OCI-LY1 (cell line): ENCODE measurements at regions not wholly inside any gene's neighbourhood (a gene's known extent, or its start where the extent isn't known, plus 50 kb on each side); places are given as distances from the start of the nearest gene placed in this dataset.

Experiments used
- H2AFZ ChIP-seq: fragments of 200-600 bp; sonication (generic), shearing (Covaris generic); 2 replicates; pipeline ENCODE4 v1.6.0; 2014; ENCODE audit warnings: antibody characterized with exemption, mild to moderate bottlenecking, low read length
- H3F3A ChIP-seq: fragments of 200-600 bp; sonication (generic), shearing (Covaris generic); 2 replicates; pipeline ENCODE4 v1.6.0; 2014; ENCODE audit warnings: mild to moderate bottlenecking, antibody characterized with exemption, low read length, moderate library complexity; ENCODE audit not compliant: insufficient read depth
- H3K27ac ChIP-seq: fragments of 200-600 bp; sonication (generic); 2 replicates; pipeline ENCODE4 v1.5.1; 2014; ENCODE audit warnings: low read length, mixed run types, mild to moderate bottlenecking, low read depth; ENCODE audit not compliant: poor library complexity, severe bottlenecking
- H3K27me3 ChIP-seq: fragments of 200-600 bp; sonication (generic); 2 replicates; pipeline ENCODE4 v1.6.0; 2014; ENCODE audit warnings: antibody characterized with exemption, mild to moderate bottlenecking, low read length, moderate library complexity; ENCODE audit not compliant: insufficient read depth
- H3K36me3 ChIP-seq: fragments of 200-600 bp; sonication (generic); 2 replicates; pipeline ENCODE4 v1.6.1; 2014; ENCODE audit warnings: mild to moderate bottlenecking, antibody characterized with exemption, low read length, moderate library complexity, mixed read lengths; ENCODE audit not compliant: insufficient read depth
- H3K4me1 ChIP-seq: fragments of 200-600 bp; sonication (generic); 2 replicates; pipeline ENCODE4 v1.5.1; 2014; ENCODE audit warnings: mild to moderate bottlenecking, low read length, moderate library complexity; ENCODE audit not compliant: insufficient read depth, severe bottlenecking
- H3K4me2 ChIP-seq: fragments of 200-600 bp; sonication (generic), shearing (Covaris generic); 2 replicates; pipeline ENCODE4 v1.6.1; 2014; ENCODE audit warnings: low read length
- H3K4me3 ChIP-seq: fragments of 200-600 bp; sonication (generic); 2 replicates; pipeline ENCODE4 v1.5.1; 2014; ENCODE audit warnings: low read length, low read depth, mild to moderate bottlenecking, mixed read lengths; ENCODE audit not compliant: poor library complexity, severe bottlenecking
- H3K79me2 ChIP-seq: fragments of 200-600 bp; shearing (Covaris generic); 2 replicates; pipeline ENCODE4 v1.6.1; 2016; ENCODE audit warnings: mixed run types, low read length, mixed read lengths; ENCODE audit not compliant: insufficient read depth
- H3K9ac ChIP-seq: fragments of 200-600 bp; sonication (generic), shearing (Covaris generic); 2 replicates; pipeline ENCODE4 v1.6.1; 2014; ENCODE audit warnings: mild to moderate bottlenecking, low read length, mixed read lengths
- H3K9me2 ChIP-seq: fragments of 200-600 bp; sonication (generic), shearing (Covaris generic); 2 replicates; pipeline ENCODE4 v1.6.1; 2014; ENCODE audit warnings: low read depth, mild to moderate bottlenecking, low read length, mixed read lengths
- H3K9me3 ChIP-seq: fragments of 200-600 bp; shearing (Covaris generic); 2 replicates; pipeline ENCODE4 v1.6.1; 2014; ENCODE audit warnings: low read length, mixed read lengths
- H4K20me1 ChIP-seq: fragments of 200-600 bp; sonication (generic), shearing (Covaris generic); 2 replicates; pipeline ENCODE4 v1.6.0; 2016; ENCODE audit warnings: mild to moderate bottlenecking, low read length; ENCODE audit not compliant: insufficient read depth
- EZH2 ChIP-seq: fragments of 200-600 bp; sonication (generic), shearing (Covaris generic); IDR thresholded peaks from 2 replicates; pipeline ENCODE4 v1.8.0; 2017; ENCODE audit warnings: borderline replicate concordance, mixed run types, mild to moderate bottlenecking, antibody characterized with exemption, low read length, moderate library complexity, mixed read lengths
- TF ChIP-seq, protein P1 (sequence below): fragments of 200-600 bp; sonication (generic), shearing (Covaris generic); IDR thresholded peaks from 2 replicates; pipeline ENCODE4 v1.5.1; 2017; ENCODE audit warnings: mild to moderate bottlenecking, antibody characterized with exemption, low read length, moderate library complexity, mixed read lengths

DNA sequence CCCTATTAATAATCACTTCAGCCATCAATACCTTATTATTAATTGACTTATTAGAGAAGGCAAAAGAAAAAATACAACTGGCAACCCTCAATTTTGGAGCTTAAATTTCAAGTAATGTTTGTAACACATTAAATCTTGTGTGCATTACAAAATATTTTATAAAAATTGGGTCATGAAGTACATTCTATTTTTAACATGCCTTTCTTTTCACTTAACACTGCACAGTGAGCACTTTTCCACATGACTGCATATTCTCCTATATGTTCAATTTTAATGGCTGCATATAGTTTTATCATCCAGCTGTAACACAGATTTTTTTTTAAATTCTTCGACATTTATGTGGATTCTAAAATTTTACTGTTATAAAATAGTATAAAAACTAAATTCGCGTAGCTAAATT lies 92.5 kb downstream of the SLC17A6 start:
- H3K27ac ChIP-seq = no peak overlapping the region
- no peak overlapping the region for H3K4me3 ChIP-seq
- H3K4me2 ChIP-seq = no peak overlapping the region
- no peak overlapping the region for H3K9ac ChIP-seq
- no peaks in the 10 kb centered on the region for H3K9me2 ChIP-seq
- H3F3A ChIP-seq = no peaks in the 10 kb centered on the region
- no peaks in the 10 kb centered on the region for H3K9me3 ChIP-seq
- no peak for TF ChIP-seq EZH2
- TF ChIP-seq, protein P1, sequence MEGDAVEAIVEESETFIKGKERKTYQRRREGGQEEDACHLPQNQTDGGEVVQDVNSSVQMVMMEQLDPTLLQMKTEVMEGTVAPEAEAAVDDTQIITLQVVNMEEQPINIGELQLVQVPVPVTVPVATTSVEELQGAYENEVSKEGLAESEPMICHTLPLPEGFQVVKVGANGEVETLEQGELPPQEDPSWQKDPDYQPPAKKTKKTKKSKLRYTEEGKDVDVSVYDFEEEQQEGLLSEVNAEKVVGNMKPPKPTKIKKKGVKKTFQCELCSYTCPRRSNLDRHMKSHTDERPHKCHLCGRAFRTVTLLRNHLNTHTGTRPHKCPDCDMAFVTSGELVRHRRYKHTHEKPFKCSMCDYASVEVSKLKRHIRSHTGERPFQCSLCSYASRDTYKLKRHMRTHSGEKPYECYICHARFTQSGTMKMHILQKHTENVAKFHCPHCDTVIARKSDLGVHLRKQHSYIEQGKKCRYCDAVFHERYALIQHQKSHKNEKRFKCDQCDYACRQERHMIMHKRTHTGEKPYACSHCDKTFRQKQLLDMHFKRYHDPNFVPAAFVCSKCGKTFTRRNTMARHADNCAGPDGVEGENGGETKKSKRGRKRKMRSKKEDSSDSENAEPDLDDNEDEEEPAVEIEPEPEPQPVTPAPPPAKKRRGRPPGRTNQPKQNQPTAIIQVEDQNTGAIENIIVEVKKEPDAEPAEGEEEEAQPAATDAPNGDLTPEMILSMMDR = no peak
- H3K4me1 ChIP-seq = no peaks in the 10 kb centered on the region
- H3K27me3 ChIP-seq = no peaks in the 10 kb centered on the region
- no peaks in the 10 kb centered on the region for H3K79me2 ChIP-seq
- H4K20me1 ChIP-seq = no peaks in the 10 kb centered on the region
- H3K36me3 ChIP-seq = no peaks in the 10 kb centered on the region
- H2AFZ ChIP-seq = no peak overlapping the region

DNA sequence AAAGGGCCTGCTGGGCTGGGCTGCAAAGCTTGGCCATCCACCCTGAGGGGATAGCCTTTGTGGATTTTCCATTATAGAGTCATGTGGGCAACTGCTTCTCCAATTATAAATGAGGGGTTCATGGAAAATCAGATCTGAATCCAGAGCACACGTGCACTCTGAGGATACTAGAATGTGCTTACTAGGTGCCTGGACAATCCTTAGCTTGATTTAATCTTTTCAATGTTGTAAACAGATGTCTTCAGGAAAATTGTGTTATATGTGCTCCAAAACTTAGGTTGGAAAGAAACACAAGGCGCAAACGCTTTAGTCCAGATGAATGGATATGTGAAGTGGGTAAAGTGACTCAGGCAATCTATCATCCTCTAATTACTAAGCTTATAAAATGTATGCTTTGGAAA lies 92.0 kb downstream of the SLC17A6 start:
- TF ChIP-seq, protein P1 = no peak
- TF ChIP-seq EZH2 = no peak
- H2AFZ ChIP-seq = no peak overlapping the region
- no peaks in the 10 kb centered on the region for H3K27me3 ChIP-seq
- H3K9ac ChIP-seq = no peak overlapping the region
- H3K27ac ChIP-seq = no peak overlapping the region
- H3K9me3 ChIP-seq = no peaks in the 10 kb centered on the region
- no peaks in the 10 kb centered on the region for H3K4me1 ChIP-seq
- H3K79me2 ChIP-seq = no peaks in the 10 kb centered on the region
- H3F3A ChIP-seq = no peaks in the 10 kb centered on the region
- H3K4me3 ChIP-seq = no peak overlapping the region
- H3K9me2 ChIP-seq = no peaks in the 10 kb centered on the region
- no peaks in the 10 kb centered on the region for H4K20me1 ChIP-seq
- no peak overlapping the region for H3K4me2 ChIP-seq
- H3K36me3 ChIP-seq = no peaks in the 10 kb centered on the region
